ENCODE measurements at regions not wholly inside any gene's neighbourhood (a gene's known extent, or its start where the extent isn't known, plus 50 kb on each side); places are given as distances from the start of the nearest gene placed in this dataset.
"Not testable (repeated sequence)": the region's sequence is repeated elsewhere in the genome, so short reads cannot be mapped to it uniquely, and the experiment has no call there.

DNA sequence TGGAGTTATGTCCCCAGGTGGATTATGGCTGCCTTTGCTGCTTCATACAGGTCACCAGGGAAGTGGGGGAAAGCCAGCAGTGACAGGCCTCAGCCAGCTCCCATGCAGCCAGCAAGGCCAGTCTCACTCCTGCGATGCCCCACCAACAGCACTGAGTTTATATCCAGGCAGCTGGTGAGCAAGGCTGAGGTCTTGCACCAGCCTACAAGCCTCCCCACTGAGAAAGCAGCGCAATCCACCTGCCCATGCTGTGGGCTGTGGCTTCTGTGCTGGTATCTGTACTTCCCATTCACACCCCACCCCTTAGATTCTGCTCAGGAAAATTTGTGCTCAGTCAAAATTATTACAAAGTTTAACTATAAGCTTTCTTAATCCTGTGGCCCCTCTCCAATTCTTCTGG, 153.5 kb downstream of the HHIP start:
- DNase-seq (ENCODE audit: low read depth) = peak; percentile 60

DNA sequence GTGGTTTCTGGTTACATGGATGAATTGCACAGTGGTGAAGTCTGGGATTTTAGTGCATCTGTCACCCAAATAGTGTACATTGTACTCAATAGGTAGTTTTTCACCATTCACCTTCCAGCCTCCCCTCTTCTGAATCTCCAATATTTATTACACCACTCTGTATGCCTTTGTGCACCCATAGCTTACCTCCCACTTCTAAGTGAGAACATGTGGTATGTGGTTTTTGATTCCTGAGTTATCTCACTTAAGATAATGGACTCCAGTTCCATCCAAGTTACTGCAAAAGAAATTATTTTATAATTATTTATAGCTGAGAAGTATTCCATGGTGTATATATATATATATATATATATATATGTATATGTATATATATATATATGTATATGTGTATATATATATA, 155.8 kb downstream of the HHIP start:
- no peak for DNase-seq (ENCODE audit: low read depth)

DNA sequence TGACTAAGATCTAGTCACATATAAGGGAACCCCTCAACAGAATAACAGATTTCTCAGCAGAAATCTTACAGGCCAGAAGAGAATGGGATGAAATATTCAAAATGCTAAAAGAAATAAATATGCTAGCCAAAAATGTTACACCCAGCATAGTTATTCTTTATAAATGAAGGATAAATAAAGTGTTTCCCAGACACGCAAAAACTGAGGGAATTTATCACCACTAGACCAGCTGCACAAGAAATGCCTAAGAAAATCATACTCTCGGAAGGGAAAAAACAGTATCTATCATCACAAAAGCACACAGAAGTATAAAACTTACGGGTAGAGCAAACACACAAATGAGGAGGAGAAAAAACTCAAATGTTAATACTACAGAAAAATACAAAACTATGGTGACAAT, 162.1 kb downstream of the HHIP start:
- peak; percentile 13 for DNase-seq (ENCODE audit: low read depth)

DNA sequence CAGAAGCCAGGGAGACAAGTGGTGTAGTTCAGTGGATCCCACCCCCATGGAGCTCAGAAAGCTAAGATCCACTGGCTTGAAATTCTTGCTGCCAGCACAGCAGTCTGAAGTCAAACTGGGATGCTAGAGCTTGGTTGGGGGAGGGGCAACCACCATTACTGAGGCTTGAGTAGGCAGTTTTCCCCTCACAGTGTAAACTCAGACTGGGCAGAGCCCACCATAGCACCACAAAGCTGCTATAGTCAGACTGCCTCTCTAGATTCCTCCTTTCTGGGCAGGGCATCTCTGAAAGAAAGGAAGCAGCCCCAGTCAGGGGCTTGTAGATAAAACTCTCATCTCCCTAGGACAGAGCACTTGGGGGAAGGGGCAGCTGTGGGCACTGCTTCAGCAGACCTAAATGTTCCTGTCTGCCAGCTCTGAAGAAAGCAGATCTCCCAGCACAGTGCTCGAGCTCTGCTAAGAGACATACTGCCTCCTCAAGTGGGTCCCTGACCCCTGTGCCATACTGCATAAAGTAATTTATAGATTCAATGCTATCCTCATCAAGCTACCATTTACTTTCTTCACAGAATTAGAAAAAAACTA, 163.2 kb downstream of the HHIP start:
- no peak for DNase-seq (ENCODE audit: low read depth)

DNA sequence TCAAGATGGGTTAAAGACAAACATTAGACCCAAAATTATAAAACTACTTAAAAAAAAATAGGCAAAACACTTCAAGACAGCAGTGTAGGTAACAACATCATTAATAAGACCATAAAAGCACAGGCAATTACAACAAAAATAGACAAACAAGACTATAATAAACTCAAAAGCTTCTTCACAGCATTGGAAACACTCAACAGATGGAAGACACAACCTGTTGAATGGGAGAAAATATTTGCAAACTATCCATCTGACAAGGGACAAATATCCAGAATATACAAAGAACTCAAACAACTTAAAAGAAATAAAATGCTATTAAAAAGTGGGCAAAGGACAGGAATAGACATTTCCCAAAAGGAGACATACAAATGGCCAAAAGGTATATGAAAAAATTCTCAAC, 170.7 kb downstream of the HHIP start:
- DNase-seq (ENCODE audit: low read depth) = no peak

DNA sequence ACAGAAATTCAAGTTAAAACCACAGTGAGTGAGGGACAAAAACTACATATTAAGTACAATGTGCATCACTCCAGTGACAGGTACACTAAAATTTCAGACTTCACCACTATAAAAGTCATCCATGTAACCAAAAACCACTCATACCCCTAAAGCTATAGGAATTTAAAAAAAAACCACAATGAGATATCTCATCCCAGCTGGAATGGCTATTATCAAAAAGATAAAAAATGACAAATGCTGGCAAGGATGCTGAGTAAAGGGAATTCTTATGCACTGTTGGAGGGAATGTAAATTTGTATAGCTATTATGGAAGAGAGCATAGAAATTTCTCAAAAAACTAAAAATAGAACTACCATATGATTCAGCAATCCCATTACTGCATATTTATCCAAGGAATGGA, 171.1 kb downstream of the HHIP start:
- DNase-seq (ENCODE audit: low read depth) = no peak

DNA sequence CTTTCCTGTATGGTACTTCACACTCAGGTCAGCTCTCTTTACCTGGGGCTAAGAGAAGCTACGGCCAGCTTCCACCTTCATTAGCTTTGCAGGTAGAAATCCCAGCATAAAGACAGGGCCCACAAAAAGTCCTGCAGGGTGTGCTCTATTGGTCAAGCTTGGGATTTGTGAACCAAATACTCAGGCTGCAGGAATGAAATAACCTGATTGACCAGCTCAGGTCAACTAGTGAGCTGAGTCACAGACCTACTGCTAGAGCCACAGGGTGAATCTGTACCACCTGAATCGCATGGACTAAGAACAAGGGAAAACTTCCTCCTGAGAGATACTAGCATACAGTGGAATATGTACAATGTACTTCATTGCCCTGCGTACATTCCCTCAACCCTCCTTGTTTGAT, 172.2 kb downstream of the HHIP start:
- DNase-seq (ENCODE audit: low read depth) = no peak

DNA sequence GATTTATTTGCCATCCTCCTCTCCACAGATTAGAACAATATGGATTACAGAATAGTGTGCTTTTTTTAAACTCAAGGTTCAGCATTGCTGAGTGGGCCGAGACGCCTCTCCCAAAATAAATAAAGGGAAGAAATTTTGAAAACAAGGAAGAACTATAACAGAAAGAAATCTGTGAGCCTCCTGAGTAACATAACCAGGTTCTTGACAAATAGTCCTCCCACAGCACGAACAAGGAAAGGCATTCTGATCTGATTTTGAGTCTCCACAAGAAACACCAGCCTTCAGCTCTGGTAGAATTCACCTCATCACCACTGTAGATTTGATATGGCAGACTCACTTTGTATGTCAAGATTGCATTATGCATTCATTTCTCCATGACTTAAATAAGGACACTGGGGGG, 173.6 kb downstream of the HHIP start:
- no peak for DNase-seq (ENCODE audit: low read depth)

DNA sequence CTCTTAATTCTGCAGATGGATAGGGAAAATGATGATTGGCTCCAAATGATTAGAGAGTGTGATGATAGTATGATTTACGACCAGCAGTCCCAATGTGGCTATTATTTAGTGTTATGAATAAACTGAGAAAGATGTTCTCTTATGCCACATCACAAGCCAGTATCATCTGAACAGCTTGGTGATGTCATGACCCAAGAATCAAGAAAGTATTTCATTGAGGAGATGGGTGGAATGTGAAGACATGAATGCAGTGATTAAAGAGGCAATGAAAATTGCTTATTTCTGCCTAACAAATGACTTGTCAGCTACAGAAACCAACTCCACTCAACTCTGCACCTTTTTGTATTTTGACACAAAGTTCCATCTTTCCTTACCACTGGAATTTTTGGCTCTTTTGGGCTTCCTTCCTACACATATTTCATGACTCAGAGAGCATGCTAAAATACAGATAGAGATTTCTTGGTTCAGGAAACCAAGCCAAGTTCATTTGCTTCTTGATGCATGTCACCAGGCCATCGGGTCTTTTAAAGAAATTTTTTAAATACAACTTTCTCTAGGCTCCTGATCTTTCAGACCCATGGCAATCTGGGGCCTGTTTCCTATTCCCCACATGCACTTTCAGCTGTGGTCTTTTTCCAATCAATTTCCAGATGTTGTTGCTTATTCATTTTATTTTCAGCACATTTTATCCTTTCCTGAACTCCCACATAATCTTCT, 174.2 kb downstream of the HHIP start:
- DNase-seq (ENCODE audit: low read depth) = peak; percentile 24

DNA sequence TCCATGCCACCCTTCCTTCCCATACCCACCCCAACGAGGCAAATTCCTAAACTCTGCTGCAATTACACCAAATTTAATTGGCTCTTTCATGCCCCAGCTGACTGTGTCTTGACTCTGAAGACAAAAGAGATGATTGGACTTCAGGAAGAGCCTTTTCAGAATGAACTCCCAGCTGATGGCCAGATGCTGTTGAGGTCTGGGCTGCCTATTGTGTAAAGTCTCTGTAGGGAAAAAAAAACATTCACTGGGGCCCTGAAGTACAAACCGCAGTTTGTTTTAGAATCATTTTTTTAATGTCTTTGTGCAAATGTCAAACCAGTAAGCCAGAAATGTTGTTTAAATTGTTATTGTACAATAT, 174.8 kb downstream of the HHIP start:
- DNase-seq (ENCODE audit: low read depth) = peak; percentile 52

DNA sequence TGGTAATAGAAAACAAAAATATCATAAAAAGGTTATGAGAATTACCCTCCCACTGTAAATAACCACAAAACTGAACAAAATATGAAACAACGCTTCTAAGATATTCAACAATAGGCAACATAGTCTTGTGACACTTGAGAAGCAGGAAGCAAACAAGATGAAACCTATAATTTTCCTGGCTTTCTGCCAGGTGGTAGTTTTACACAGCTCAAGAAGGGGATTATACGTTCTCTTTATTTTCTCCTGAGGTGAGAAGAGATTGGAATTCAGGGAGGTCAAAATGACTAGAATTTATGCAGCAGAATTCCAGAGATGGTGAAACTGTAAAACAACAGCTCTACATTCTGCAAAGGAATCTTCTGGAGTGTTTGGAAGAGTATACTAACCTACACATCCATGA, 186.0 kb downstream of the HHIP start:
- DNase-seq (ENCODE audit: low read depth) = peak; percentile 13

DNA sequence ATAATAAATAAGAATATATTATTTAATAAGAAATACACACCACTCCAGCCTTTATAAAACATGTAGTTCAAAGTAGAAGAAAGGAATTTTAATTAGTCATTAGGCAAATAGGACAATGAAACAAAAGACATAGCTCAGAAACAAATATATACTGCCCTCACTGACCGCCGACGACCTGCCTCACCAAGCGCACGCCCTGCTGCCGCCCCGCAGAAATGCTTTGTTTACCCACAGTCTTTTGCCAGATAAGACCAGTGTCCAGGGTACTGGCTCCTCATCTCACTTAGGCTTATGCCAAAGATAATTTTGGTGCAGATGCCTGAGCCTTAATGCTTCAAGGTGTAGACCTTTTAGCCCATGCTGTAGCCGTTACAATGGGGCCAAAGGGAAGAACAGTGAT, 199.5 kb downstream of the HHIP start:
- DNase-seq (ENCODE audit: low read depth) = no peak

DNA sequence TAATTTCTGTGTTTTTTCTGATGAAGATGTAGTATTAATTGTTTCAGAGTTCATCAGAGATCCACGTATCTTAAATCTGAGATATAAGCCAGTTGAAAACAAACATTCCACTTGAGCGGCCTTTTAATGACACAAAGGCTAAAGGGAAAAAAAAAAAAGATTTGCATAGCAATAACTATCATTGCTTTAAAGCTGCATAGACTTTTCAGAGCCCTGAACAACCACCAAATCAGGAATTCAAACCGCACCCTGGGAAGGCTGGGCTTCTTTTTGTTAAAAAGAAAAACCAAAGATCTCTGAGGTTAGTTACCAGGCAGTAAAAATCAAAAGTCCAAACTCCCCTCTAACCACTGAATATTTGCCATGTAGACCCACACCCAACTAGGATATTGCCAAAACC, 206.0 kb downstream of the HHIP start:
- no peak for DNase-seq (ENCODE audit: low read depth)

DNA sequence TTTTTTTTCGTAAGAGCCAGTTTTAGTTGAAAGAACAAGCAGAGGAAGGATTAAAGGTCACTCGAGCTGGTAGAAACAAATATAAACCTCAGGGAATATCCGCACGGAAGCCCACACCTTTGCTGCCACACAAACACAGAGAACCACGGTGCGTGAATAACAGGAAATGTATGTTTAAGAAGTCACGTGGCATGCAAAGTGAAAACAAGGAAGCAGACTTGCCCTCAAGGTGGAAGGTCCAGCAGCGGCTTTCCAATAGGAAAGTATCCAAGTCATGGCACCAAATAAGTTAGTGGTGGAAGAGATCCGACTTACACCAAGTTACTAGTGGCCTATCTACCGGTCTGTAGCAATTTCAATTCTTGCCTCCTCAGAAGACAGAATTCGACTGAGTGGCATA, 215.5 kb downstream of the HHIP start:
- DNase-seq (ENCODE audit: low read depth) = no peak

DNA sequence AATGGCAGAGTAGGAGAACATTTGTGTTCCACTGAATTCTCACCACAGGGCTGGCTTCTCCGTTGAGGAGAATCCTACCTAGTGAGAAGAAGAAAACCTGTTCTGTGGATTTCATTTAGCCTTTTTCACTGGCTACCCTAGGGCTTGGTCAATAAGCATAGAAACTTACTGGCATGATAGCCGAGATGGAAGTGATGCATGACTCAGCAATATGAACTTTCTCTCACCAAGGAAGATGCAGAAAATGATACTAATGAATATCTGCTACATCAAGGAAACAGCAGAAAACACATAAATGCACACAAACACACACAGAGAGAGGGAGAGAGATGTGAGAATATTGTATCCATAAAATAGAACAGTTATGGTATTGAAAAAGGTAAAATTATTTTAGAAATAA, 216.3 kb downstream of the HHIP start:
- peak; percentile 5 for DNase-seq (ENCODE audit: low read depth)

DNA sequence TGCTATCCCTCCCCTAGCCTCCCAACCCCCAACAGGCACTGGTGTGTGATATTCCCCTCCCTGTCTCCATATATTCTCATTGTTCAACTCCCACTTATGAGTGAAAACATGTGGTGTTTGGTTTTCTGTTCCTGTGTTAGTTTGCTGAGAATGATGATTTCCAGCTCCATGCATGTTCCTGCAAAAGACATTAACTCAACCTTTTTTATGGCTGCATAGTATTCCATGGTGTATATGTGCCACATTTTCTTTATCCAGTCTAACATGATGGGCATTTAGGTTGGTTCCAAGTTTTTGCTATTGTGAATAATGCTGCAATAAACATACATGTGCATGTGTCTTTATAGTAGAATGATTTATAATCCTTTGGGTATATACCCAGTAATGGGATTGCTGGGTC, 218.9 kb downstream of the HHIP start:
- DNase-seq (ENCODE audit: low read depth) = not testable (repeated sequence)

DNA sequence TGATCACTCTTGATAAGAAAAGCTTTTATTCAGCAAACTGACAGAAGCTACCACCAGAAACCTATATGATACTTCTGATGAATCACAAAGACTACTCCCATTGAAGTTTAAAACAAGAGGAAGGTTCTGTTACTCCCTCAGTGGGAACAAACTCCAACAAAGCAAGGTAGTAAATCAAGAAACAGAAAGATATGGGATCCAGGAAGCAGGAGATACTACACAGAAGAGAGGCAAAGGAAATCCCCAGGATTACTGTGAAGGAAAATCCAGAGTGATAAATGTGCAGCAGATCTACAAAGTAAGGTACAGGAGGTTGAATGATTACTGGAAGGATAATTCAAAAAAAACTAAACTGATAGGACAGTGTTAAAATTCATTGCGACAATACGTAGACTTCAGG, 222.4 kb downstream of the HHIP start:
- DNase-seq (ENCODE audit: low read depth) = no peak

DNA sequence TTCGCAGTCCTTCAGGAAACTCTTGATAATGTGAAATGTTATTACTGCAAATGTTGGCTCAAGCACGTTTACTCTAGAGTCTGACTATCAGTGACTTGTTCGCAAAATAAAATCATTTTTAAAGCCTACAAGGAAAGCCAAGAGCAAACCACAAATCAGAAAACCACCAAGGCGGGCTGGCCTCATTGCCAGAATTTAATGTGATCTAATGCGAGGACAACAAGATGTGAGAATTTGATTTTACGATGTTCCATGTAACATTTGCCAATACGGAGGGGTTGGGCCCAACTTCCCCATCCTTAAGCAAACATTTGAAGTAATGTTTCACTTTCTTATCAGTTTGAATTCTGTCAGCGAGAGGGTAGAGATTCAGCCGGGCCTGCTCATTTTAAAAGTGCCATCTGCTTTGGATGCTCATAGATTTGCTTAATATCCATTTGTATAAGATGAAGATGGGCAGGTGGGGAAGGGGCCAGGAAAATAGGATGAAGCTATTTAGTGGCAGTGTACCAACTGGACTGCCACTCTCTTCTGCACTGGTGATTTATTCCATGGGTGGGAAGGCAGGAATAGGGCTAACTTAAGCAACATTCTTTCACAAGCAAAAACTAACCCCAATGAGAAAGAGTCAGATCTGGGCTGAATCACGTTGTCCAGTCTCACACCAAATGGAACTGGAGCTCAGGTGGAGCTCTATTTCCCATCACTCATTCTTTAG, 225.3 kb downstream of the ANAPC10 start:
- DNase-seq (ENCODE audit: low read depth) = no peak

DNA sequence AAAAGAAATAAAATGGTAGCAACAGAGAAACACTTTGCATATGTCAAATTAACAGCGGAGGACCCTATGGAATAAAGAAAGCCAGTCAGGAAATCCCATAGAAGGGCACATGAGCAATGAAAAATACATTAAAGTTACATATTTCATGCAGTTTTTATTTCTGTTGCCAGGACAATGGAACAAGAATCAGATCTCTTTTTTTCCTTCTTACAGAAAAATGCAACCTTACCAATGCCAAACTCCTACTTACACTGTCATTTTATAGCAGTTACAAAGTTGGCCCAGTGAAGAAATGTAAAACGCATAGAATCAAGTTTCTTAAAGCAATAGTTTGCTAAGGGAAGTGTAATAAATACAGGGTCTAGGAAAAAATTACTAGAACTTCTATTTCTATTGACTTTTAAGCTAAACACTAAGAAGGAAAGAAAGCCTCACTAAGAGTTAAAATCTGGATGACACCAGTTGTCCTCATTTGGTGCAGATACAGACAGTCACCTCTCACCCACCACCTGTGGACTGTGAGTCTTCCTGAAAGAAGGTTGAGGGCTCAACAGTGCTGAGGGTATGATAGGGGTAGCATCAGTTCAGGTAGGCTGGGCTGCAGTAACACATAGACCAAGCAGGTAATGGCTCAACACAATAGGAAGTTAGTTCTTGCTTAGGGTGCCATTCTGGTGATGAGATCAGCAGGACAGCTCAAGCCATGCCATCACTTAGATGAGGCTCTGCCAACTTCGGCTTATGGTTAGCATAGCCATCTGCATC, 224.6 kb downstream of the ANAPC10 start:
- DNase-seq (ENCODE audit: low read depth) = no peak

DNA sequence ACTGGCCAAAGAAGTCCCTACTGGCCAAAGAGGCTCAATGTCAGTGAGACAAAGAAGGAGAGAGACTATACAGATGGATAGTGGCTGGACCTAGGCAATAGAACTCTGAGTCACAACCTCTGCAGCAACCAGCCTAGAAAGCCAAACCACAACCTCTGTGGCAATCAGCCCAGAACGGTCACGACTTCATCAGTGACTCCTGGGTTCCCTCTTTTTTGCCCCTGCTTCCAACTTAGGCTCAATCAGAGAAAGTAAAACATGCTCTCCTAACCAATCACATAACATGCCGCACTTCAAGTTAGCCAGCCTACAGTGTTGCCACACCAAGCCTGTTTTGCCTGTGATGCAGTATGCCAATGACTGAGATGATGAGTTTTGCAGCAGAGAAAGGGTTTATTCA, 203.4 kb downstream of the ANAPC10 start:
- DNase-seq (ENCODE audit: low read depth) = peak; percentile 89

DNA sequence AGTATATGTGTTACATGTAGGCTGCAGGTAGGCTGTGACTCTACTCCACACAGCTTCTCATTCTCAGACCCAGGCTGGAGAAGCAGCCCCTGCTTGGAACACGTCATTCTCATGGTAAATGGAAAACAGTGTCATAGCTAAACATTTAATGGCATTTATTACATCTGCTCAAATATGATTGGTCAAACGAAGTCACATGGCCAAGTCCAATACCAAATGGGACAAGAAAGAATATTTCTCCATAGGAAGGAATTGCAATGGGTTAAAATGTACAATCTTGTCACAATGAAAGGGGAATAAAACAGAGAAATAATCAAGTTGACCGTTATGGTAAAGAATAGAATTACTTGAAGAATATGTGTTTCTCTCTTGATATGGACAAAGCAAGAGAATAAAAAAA, 198.6 kb downstream of the ANAPC10 start:
- no peak for DNase-seq (ENCODE audit: low read depth)

DNA sequence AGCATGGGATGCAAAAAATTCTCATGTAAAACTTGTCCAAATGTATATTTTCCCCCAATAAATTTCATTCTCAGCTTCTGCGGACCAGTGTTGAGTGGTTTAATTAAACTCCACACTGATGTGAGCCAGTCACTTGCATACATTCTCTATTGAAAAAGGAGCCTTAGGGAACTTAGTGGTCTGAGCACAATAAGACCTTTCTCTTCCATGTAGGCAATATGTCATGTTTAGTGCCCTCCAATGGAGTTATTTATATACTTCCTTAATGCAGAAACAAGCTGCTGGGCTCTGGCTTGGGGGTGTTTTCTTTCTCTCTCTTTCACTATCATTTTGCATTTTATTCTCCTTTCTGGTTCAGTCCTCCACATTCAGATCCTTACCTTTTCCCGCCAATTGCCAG, 196.9 kb downstream of the ANAPC10 start:
- DNase-seq (ENCODE audit: low read depth) = no peak
